MG63 (cell line): ENCODE measurements at regions not wholly inside any gene's neighbourhood (a gene's known extent, or its start where the extent isn't known, plus 50 kb on each side); places are given as distances from the start of the nearest gene placed in this dataset.
A peak's percentile ranks its signal among the peaks of the same experiment; 100 is the strongest.
"Not testable (repeated sequence)": the region's sequence is repeated elsewhere in the genome, so short reads cannot be mapped to it uniquely, and the experiment has no call there.

Experiments used
- DNase-seq: peaks from one replicate; pipeline ENCODE4 v3.0.0-alpha.2; 2020
- H3K27me3 ChIP-seq: fragments of 250-450 bp; sonication (Bioruptor Pico); 2 replicates; pipeline ENCODE4 v1.5.1; 2020; ENCODE audit warnings: mild to moderate bottlenecking, moderate library complexity
- H3K36me3 ChIP-seq: fragments of 250-450 bp; sonication (Bioruptor Pico); 2 replicates; pipeline ENCODE4 v1.5.1; 2020; ENCODE audit warnings: mild to moderate bottlenecking, moderate library complexity
- H3K4me3 ChIP-seq: fragments of 250-450 bp; sonication (Bioruptor Pico); 2 replicates; pipeline ENCODE4 v1.5.1; 2020; ENCODE audit warnings: mild to moderate bottlenecking, moderate library complexity
- H3K9me3 ChIP-seq: fragments of 250-450 bp; sonication (Bioruptor Pico); 2 replicates; pipeline ENCODE4 v1.5.1; 2020; ENCODE audit warnings: mild to moderate bottlenecking, moderate library complexity

DNA sequence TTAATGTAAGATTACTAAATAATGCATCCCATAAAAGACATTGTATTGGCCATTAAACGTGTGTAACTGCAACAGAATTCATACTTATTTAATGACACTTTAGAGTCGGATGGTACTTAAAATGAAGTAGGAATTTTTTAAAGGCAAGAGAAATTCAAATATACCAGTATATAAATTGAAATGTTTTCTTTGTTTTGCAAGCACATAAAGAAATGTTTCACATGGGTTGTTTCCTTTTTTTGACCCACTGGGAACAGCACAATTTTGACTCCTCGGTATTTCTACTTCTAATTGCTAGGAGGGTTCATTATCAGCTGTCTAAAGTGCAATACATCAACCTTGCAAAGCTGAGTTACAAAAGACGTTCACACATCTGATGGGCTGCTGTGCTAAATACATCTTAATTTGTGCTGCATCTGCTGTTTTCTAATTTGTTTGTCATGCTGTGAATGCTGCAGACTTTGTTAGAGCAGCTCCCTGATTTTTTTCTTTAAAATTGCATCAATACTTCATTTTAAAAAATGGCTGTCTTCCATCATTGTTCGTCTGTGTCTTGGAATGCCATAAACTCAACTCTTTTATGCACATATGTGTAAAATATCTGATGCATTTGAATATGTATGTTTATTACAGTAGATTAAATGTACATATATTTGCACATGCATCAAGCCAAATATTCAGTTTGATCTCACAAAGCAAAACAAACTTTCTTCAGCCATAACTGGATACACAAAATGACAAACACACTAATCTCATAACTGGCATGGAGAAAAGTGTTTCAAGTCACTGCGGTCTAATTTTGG is 454.0 kb upstream of the GRAMD2B start:
- Histone ChIP-seq H3K4me3 (no peak overlapping the region), H3K27me3 (peaks cover 6% of the 10 kb centered on the region), H3K9me3 (no peaks in the 10 kb centered on the region), H3K36me3 (no peaks in the 10 kb centered on the region)
- DNase-seq, result no peak

DNA sequence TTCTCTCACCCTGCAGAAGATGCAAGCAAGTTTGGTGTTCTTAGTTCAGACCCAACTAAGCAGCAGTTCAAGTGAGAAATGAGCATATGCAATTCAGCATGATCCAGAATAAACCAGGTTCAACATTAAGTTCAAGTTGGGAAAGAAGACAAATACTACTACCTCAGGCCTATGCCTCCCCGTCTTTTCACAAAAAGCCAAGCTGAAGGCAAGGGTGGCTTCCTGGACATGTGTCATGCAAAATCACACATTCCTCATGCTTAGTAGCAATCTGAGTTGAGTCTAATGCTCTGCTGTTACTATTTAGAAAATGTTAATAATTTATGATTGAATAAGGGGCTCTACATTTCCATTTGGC is 453.4 kb upstream of the GRAMD2B start:
- Histone ChIP-seq H3K4me3 (no peak overlapping the region), H3K36me3 (no peaks in the 10 kb centered on the region), H3K27me3 (peaks cover 4% of the 10 kb centered on the region), H3K9me3 (no peaks in the 10 kb centered on the region)
- no peak for DNase-seq

DNA sequence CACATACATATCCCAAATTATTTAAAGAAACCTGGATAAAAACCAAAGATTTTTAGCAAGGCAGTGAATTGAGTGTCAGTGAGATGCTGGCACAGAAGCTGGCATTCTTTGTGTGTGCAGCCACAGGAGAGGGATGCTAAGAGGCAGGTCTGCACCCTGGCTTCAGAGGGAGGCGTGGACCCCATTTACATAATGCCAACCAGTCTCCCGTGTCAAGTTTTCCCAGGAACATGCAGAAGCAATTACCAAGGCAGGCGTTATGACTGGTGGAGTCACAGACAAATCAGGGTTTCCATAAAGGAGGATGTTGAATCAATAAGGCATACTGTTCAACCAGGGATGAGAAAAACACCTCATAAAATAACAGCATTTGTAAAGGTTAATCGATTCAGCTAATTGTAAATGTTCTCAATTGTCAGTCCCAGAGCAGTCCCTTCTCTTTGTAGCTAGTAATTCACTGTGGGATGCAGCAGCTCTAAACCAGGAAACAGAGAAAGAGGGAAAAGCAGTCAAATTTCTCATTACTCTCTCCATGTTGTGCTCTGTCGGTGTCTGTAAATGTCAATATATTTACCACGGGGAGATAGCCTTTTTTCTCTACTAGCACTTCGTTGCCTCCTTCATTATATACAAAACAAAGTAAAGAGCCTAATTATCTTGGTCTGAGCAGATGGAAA is 452.4 kb upstream of the GRAMD2B start:
- no peaks in the 10 kb centered on the region for H3K9me3 ChIP-seq
- H3K4me3 ChIP-seq, result no peak overlapping the region
- H3K27me3 ChIP-seq, result peaks cover 10% of the 10 kb centered on the region
- DNase-seq, result no peak
- no peaks in the 10 kb centered on the region for H3K36me3 ChIP-seq

DNA sequence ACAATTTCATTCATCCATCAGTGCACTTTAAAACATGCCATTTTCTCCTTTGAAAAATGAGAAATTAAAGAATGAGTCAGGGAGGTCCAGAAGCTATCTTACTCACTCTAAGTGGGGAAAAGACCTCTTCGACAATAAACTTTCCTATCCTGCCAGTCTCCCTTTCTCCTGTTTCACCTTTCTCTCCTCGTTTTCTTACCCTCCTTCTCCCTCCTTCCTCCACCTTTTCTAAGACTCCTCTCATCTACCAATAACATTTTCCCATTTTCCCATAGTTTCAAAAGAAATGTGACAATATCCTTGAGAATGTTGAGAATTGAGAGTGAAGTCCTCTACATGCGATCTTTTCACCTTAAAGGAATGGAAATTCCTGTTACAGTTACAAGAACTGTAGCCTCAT is 450.5 kb upstream of the GRAMD2B start:
- H3K36me3 ChIP-seq, result no peaks in the 10 kb centered on the region
- no peaks in the 10 kb centered on the region for H3K9me3 ChIP-seq
- peaks cover 10% of the 10 kb centered on the region for H3K27me3 ChIP-seq
- DNase-seq, result no peak
- no peak overlapping the region for H3K4me3 ChIP-seq

DNA sequence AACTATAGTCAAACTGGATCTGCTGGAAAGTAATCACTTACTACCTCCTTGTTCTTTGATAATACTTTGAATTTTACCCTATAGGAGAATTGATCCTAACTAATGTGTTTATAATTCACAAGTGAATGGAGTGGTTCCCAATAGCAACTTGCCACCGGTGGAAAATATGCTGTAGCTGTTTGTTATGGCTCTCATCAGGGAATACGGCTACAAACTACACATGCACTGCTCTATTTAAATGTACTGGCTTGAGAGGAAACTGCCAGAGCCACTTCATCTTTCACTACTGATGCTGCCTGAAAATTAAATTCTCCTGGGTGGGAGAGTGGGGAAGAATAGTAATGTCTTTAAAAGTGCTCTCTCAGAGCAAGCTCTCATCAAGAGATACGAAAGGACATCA is 448.5 kb upstream of the GRAMD2B start:
- H3K36me3 ChIP-seq, result no peaks in the 10 kb centered on the region

DNA sequence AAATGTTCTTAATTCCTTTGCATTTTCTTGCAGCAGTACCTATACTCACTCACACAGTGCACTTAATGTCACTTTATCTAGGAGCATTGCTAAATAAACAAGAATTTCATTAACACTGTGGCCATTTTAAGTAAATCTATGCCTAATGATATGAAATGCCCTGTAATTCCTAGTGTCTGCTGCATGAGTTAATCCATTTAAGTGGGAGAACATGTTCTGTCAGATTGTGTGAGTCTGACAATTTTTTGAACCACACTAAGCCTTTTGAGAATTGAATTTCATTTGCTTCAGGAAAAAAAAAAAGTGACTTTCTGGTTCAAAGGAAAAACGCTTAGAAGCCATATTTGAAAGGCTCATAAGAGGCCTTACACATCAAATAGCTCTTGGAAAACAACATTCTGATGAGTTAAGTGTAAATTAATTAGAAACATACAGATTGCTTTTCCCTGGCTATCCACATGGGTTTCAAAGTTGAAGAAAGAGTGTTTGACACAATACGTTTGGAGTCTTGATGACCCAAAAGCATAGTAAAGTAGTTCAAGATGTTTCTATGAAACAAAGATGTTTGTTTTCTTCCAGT is 446.7 kb upstream of the GRAMD2B start:
- Histone ChIP-seq H3K9me3 (no peaks in the 10 kb centered on the region), H3K27me3 (peaks cover 10% of the 10 kb centered on the region), H3K36me3 (no peaks in the 10 kb centered on the region), H3K4me3 (no peak overlapping the region)
- DNase-seq, result no peak

More for the DNA sequence above, 448.5 kb upstream of the GRAMD2B start:
- Histone ChIP-seq H3K9me3 (no peaks in the 10 kb centered on the region), H3K4me3 (no peak overlapping the region), H3K27me3 (peaks cover 10% of the 10 kb centered on the region)
- DNase-seq, result no peak

DNA sequence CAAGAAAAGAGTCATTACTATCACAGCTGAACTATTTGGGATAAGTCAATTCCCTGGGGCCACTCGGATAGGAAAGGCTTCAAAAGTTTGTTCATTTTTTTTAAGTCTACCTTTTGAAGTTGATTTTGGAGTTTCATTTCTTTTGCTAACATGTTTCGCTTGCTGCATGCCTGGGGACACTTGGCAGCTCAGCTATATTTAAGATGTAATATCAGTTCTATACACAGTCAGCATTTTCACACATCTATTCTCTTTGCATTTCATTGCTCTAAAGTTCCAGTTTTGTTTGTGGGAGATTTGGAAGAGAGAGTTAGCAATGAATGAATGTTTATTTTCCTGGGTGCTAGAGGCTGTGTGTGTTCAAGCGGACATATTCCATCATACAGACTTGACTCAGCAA is 445.2 kb upstream of the GRAMD2B start:
- Histone ChIP-seq H3K4me3 (no peak overlapping the region), H3K27me3 (peaks cover 13% of the 10 kb centered on the region), H3K36me3 (no peaks in the 10 kb centered on the region), H3K9me3 (no peaks in the 10 kb centered on the region)
- DNase-seq, result no peak

DNA sequence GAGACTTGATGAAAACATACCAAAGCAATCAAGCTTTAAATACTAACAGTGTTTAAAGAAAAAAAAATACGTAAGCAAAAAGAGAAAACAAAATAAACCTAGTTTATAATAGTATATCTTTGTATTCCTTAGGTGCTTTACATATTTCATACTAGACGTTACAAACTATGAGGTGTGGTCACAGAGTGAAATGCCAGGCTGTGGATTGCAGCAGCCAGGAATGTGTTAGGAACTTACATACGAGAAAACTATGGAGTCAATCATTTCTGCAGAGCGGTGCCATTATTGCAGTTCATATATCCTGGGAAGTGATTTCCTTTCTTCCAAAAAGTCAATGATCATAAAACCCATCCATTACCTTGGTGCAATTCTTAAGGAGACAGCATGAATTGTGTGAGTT is 443.6 kb upstream of the GRAMD2B start:
- H3K4me3 ChIP-seq, result no peak overlapping the region
- H3K27me3 ChIP-seq, result peaks cover 13% of the 10 kb centered on the region
- no peak for DNase-seq

DNA sequence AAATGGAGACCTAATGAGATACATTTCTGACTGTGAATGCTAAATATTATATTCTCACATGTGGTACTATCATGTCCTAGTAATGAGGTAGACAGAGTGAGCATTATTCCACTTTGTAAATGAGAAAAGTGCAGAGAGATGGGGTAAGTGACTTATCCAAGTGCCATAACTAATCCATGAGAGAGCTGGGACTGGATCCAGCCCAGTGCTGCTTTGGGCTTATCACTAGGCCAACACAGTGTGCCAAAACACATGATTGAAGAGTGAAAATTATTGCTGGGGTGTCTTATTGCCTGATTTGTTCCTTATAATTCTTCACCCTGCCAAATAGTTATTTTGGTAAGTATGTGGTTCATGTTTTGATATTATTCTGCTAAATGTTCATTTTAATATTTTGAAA is 442.2 kb upstream of the GRAMD2B start:
- DNase-seq, result no peak
- Histone ChIP-seq H3K4me3 (no peak overlapping the region), H3K36me3 (no peaks in the 10 kb centered on the region), H3K9me3 (peaks cover 6% of the 10 kb centered on the region; the same call in 1 of the 2 replicates), H3K27me3 (peaks cover 4% of the 10 kb centered on the region; the same call in 1 of the 2 replicates)

More for the DNA sequence above, 443.6 kb upstream of the GRAMD2B start:
- Histone ChIP-seq H3K9me3 (peaks cover 1% of the 10 kb centered on the region; the same call in 1 of the 2 replicates), H3K36me3 (no peaks in the 10 kb centered on the region)

DNA sequence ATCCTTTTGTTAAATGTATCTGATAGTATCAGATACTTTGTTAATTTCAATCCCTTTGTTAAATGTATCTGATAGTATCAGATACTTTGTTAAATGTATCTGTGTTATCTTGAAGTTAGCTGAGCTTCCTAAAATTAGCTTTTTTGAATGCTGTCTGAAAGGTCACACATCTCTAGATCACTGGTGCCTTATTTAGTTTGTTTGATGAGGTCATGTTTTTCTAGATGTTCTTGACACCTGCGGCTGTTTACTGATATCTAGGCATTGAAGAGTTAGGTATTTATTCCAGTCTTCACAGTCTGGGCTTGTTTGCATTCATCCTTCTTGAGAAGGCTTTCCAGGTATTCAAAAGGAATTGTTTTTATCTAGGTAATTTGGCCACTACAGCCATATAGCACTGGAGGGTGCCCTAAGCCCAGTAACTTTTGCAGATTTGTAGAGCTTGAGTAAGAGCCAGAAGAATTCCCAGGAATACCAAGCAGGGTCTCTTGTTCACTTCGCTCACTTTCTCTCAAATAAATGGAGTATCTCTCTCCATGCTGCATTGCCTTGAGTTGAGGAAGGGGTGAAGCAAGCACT is 435.4 kb upstream of the GRAMD2B start:
- no peak overlapping the region for H3K4me3 ChIP-seq
- H3K27me3 ChIP-seq, result 0 out of 2 replicates have a peak, but pooled peaks cover 2% of the 10 kb centered on the region
- no peak for DNase-seq

DNA sequence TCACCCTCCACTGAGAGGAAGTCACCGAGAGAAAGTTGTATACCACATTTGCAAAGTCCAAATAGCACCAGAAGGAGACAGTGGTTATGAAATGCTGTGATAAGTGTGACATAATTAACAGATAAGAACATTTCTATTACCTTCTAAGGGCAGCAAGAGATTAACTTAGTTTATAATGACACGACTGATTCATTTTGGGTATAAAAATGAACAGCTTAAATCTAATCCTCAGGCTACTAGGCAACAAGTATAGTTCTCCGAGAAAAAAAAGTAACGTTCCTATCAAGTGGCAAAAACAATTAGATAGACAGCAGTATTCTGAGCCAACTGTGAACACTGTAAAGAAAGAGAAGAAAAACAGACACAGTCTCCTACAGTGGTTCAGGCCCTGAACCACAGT is 431.2 kb upstream of the GRAMD2B start:
- no peak for DNase-seq
- no peak overlapping the region for H3K4me3 ChIP-seq
- no peaks in the 10 kb centered on the region for H3K36me3 ChIP-seq
- H3K9me3 ChIP-seq, result no peaks in the 10 kb centered on the region
- H3K27me3 ChIP-seq, result no peaks in the 10 kb centered on the region

More for the DNA sequence above, 435.4 kb upstream of the GRAMD2B start:
- H3K36me3 ChIP-seq, result no peaks in the 10 kb centered on the region
- peaks cover 6% of the 10 kb centered on the region; the same call in 1 of the 2 replicates for H3K9me3 ChIP-seq

DNA sequence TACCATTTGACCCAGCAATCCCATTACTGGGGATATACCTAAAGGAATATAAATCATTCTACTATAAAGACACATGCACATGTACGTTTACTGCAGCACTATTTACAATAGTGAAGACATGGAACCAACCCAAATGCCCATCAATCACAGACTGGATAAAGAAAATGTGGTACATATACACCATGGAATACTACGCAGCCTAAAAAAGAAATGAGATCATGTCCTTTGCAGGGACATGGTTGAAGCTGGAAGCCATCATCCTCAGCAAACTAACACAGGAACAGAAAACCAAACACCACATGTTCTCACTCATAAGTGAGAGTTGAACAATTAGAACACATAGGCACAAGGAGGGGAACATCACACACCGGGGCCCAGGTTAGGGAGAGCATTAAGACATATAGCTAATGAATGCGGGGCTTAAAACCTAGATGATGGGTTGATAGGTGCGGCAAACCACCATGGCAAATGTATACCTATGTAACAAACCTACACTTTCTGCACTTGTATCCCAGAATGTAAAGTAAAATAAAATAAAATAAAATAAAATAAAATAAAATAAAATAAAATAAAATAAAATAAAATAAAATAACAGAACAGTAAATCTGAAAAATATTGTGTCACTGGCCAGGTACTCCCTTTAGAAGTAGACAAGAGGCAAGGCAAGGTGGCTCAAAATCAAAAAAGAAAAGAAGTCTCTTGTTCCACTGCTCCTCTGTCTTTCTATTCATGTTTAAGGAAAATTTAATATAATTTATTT is 423.8 kb upstream of the GRAMD2B start:
- not testable (repeated sequence) for H3K36me3 ChIP-seq, DNase-seq, H3K4me3 ChIP-seq, H3K9me3 ChIP-seq, H3K27me3 ChIP-seq

DNA sequence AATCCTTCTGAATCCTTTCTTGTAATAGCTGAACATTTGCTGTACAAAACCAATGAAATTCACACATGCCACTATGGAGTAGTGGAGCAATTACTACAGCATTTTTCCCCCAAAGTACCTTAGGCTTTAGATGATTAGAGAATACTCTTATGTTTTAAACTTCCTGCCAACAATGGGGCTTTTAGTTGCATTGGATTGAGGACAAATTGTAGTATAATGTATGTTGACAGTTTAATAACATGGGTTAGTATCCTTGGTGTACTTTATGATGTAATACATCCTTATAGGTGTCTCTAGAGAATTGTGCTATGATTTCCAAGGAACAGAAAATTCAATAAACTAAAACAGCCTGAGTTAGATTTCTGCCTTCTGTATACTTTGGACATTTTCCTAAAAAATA is 422.7 kb upstream of the GRAMD2B start:
- no peaks in the 10 kb centered on the region for H3K9me3 ChIP-seq
- no peaks in the 10 kb centered on the region for H3K27me3 ChIP-seq
- no peaks in the 10 kb centered on the region for H3K36me3 ChIP-seq
- H3K4me3 ChIP-seq, result no peak overlapping the region
- no peak for DNase-seq

DNA sequence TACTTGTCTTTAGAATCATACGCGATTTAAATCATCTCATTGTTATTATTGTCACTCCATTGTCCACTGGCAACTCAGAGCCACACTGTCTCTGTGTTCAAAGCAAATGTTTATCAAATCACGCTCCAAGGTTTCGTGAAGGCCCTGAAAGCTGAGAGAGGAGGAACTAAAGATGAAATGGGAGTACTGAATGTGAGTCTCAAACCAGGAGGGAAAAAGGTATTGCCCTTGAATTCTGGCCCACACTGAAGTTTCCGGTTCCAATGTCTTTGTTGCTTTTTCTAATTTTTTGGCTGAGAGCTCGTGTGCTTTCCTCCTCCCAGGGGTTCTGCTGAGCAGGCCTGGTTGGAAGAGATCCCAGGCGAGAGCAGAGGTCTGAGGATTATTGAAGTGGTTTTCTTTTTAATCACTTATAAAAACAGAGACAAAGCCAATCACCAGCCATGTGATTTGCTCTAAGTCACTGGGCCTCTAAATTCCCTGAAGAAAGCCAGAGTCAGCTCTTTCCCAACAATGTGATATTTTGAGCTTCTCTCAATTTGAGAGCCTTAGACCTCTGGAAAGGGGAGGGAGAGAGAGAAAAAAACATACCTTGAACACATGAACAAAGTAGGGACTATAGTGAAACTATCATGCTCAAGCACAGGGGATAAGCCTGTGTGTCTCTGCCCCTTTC is 420.8 kb upstream of the GRAMD2B start:
- H3K27me3 ChIP-seq, result no peaks in the 10 kb centered on the region
- H3K9me3 ChIP-seq, result no peaks in the 10 kb centered on the region
- H3K36me3 ChIP-seq, result no peaks in the 10 kb centered on the region
- peak; percentile 94 for DNase-seq
- no peak overlapping the region for H3K4me3 ChIP-seq

DNA sequence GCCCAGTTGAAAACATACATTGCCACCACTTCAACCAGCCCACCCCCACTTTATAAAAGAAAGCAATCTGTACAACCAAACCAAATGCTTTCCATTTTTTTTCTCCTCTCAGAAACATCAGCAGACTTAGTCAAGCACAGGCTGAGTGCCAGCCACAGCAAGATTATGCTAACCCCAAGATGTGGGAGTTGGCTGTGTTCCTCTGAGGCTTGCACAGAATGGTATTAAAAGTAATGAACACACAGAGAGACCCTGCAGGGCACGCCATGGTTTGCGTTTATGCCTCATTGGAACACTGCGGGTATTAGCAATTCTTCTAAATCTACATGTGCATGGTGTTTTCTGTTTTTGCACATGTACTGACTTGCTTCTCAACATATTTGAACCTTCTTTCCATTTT is 419.9 kb upstream of the GRAMD2B start:
- no peaks in the 10 kb centered on the region for H3K9me3 ChIP-seq
- no peaks in the 10 kb centered on the region for H3K36me3 ChIP-seq
- H3K4me3 ChIP-seq, result no peak overlapping the region
- DNase-seq, result peak; percentile 97
- H3K27me3 ChIP-seq, result no peaks in the 10 kb centered on the region

DNA sequence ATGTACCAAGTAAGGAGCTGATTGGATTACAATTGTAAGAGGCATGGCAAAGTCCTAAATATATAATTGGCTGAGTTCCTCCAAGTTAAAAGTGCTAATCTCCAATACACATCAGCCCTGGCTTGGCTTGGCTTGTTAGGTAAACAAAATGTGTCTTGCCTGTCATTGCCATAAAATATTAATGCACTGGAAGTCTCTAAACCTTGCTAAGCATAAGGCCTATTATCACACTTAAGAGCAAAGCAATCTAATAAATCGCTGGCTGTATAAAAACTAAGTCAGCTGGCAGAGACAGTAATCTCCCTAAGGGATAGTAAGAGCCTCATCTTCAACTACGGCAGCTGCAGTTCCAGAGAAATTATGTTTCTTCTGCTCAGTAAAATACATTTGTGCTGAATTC is 418.6 kb upstream of the GRAMD2B start:
- DNase-seq, result peak; percentile 54
- H3K36me3 ChIP-seq, result no peaks in the 10 kb centered on the region
- no peak overlapping the region for H3K4me3 ChIP-seq
- no peaks in the 10 kb centered on the region for H3K9me3 ChIP-seq
- no peaks in the 10 kb centered on the region for H3K27me3 ChIP-seq
